Stomach (tissue), 4 donors: ENCODE measurements at regions not wholly inside any gene's neighbourhood (a gene's known extent, or its start where the extent isn't known, plus 50 kb on each side); places are given as distances from the start of the nearest gene placed in this dataset.

Experiments
- EP300 ChIP-seq: sonication (generic); formaldehyde crosslinking; IDR thresholded peaks from one replicate; pipeline ENCODE4 v1.6.1; 2017; ENCODE audit warnings: antibody characterized with exemption
- POLR2AphosphoS5 ChIP-seq, 3 donors: sonication (generic); formaldehyde crosslinking; IDR thresholded peaks; one replicate each; pipeline ENCODE4 v1.6.1; 2016; ENCODE audit warnings: antibody characterized with exemption in 3 of 3
- TF ChIP-seq, protein P1 (sequence below), 7 experiments: fragments of 450-650 bp in 4 of 7; fragments of 200-600 bp in 3 of 7; sonication (generic) in 3 of 7; IDR thresholded peaks; one replicate each; pipeline ENCODE4 v1.5.1; 2016 to 2019; ENCODE audit warnings: antibody characterized with exemption in 7 of 7, control low read depth in 2 of 7, mild to moderate bottlenecking in 1 of 7

GRCh38 chr14:98551028-98551427 lies 721.0 kb downstream of the BCL11B start:
- TF ChIP-seq, protein P1, sequence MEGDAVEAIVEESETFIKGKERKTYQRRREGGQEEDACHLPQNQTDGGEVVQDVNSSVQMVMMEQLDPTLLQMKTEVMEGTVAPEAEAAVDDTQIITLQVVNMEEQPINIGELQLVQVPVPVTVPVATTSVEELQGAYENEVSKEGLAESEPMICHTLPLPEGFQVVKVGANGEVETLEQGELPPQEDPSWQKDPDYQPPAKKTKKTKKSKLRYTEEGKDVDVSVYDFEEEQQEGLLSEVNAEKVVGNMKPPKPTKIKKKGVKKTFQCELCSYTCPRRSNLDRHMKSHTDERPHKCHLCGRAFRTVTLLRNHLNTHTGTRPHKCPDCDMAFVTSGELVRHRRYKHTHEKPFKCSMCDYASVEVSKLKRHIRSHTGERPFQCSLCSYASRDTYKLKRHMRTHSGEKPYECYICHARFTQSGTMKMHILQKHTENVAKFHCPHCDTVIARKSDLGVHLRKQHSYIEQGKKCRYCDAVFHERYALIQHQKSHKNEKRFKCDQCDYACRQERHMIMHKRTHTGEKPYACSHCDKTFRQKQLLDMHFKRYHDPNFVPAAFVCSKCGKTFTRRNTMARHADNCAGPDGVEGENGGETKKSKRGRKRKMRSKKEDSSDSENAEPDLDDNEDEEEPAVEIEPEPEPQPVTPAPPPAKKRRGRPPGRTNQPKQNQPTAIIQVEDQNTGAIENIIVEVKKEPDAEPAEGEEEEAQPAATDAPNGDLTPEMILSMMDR (IDR thresholded peaks at IDR 0.05) = no peak
- TF ChIP-seq EP300 (no peak), POLR2AphosphoS5 (IDR thresholded peaks at IDR 0.05) (no peak)
